Heart left ventricle (tissue), 16 donors: ENCODE measurements at regions not wholly inside any gene's neighbourhood (a gene's known extent, or its start where the extent isn't known, plus 50 kb on each side); places are given as distances from the start of the nearest gene placed in this dataset.

Experiments used
- ATAC-seq, 4 donors: fragments of 200-7000 bp; cut with Tn5 transposase; one replicate each; pipeline ENCODE4 v1.9.1; 2020 to 2022; ENCODE audit warnings: moderate library complexity in 4 of 4, mild to moderate bottlenecking in 3 of 4, moderate number of reproducible peaks in 1 of 4
- DNase-seq, 5 donors: peaks; one replicate each; pipeline ENCODE4 v3.0.0-alpha.2; 2020
- H3K27ac ChIP-seq, 12 donors: fragments of 200-600 bp; sonication (generic) in 4 of 12; one replicate each; pipeline versions ENCODE4 v1.5.0 to v1.8.0; 2016 to 2022; ENCODE audit warnings: mild to moderate bottlenecking in 2 of 12
- H3K27me3 ChIP-seq, 9 donors: fragments of 200-600 bp; sonication (generic) in 2 of 9; one replicate each; pipeline versions ENCODE4 v1.5.1 to v1.8.0; 2016 to 2022; ENCODE audit warnings: mild to moderate bottlenecking in 3 of 9
- H3K36me3 ChIP-seq, 9 donors: fragments of 200-600 bp; sonication (generic) in 2 of 9; one replicate each; pipeline versions ENCODE4 v1.5.0 to v1.8.0; 2018 to 2022; ENCODE audit warnings: mild to moderate bottlenecking in 2 of 9
- H3K4me1 ChIP-seq, 12 donors: fragments of 200-600 bp; sonication (generic) in 4 of 12; one replicate each; pipeline versions ENCODE4 v1.5.0 to v1.8.0; 2016 to 2022; ENCODE audit warnings: mild to moderate bottlenecking in 3 of 12
- H3K4me3 ChIP-seq, 12 donors: fragments of 200-600 bp; sonication (generic) in 4 of 12; one replicate each; pipeline versions ENCODE4 v1.5.0 to v1.8.0; 2017 to 2022; ENCODE audit warnings: mild to moderate bottlenecking in 9 of 12, moderate library complexity in 4 of 12
- H3K9me3 ChIP-seq, 12 donors: fragments of 200-600 bp; sonication (generic) in 4 of 12; one replicate each; pipeline versions ENCODE4 v1.5.0 to v1.8.0; 2016 to 2022; ENCODE audit warnings: mild to moderate bottlenecking in 1 of 12
- POLR2A ChIP-seq, 2 donors: fragments of 450-650 bp; IDR thresholded peaks; one replicate each; pipeline ENCODE4 v1.6.1; 2017; ENCODE audit warnings: antibody characterized with exemption in 2 of 2, mild to moderate bottlenecking in 2 of 2, moderate library complexity in 2 of 2
- WGBS, 4 donors: extraction: QIAGEN DNeasy Blood & Tissue Kit in 2 of 4; methylation state at CpG; one replicate each; pipeline versions ENCODE4 v1.1.5 to v1.1.7; 2013 to 2018; 5-methylcytosine and 5-hydroxymethylcytosine counted together
- intact Hi-C, 10 donors: fragments of 100-400 bp; cut with DNase I; formaldehyde crosslinking; loops; one replicate each; pipeline versions ENCODE4 v1.11.1 to v1.14.2; 2022
- TF ChIP-seq, protein P1 (sequence below), 12 donors: fragments of 200-600 bp; sonication (generic) in 4 of 12; IDR thresholded peaks; one replicate each; pipeline versions ENCODE4 v1.5.0 to v1.8.0; 2018 to 2022; ENCODE audit warnings: antibody characterized with exemption in 12 of 12, mild to moderate bottlenecking in 5 of 12
- donor health status: ischemic (EF 13 %, LVEDD 7.1; RV severe dilation, severe dysfunction).
- donor health status: healthy with polysubstance abuse.
- donor health status: DM: no; HTN: yes; CAD: no.
- donor health status: DM: no; HTN: no; CAD: no.
- donor health status: ischemic (EF 25% LVEDD 6.9; RV normal size, moderate dysfunction).
- donor health status: ischemic (EF 25% LVEDD 5.7; RV mildly dilated, moderate dysfunction).
- donor health status: healthy.
- donor health status: DM: yes; HTN: yes; CAD: no.
- donor health status: ischemic (EF 35%, LVEDD 5.7; RV mildly dilated, moderate dysfunction).
- donor health status: nonischemic (EF 11% LVEDD 7.7; RV severe dilation, severe dysfunction).
- donor health status: DM: yes; HTN: yes; CAD: no.
- donor health status: PGD.
- donor health status: ischemic (EF 29% LVEDD 5.4; RV normal size, mild dysfunction).
- donor health status: nonischemic (EF 23%, LVEDD 6.1; RV moderate dilation, normal function).

DNA sequence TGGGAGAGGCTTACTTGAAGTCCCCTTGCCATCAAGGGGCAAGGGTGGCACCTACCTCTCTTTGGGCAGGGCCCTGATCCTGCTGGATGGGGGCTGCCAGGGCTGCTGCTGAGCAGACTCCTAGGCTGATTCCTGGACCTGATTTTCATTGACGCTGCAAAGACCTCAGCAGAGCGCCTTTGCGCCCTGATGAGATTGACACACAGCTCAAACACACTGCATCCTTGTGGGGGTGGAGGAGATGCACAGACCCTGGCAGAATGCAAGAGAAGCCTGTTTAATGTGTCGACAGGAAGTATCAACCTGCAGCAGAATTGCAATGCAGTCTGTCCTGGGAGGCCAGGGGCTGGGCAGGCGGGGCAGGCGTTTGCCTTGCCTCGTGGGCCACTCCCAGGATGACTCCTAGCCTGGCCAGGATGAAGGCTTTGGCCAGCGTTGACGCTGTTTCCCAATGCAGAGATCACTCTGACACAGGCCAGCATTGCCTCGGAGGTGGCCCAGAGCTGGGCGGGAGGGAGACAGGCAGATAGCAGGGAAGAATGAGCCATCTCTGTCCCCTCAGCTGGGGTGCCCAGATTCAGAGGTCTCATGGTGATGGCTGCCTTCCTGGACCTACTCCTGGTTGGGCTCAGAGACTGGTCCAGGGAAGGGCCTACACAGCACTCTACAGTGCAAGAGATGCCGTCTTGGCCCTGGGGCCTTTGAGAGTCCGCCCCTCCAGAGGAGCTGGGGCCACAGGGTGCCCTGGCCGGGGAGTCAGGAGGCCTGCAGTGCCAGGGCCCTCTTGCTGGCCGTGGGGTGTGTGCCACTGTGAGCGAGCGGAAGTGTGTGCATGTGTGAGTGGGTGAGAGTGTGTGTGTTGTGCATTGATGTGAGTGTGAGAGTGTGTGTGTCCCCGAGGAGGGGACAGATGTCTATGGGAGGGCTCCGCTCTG lies 108.3 kb downstream of the KIF26A start:
- DNase-seq (no peak), ATAC-seq (peak in 2 of 4 donors; percentile 9 to 13)
- H3K27ac ChIP-seq, result no peak overlapping the region
- no peak overlapping the region for H3K4me3 ChIP-seq
- 65 to 85% (median 80%) methylated on average over 13 to 19 of the region's 19 CpGs for WGBS, 4 donors
- H3K9me3 ChIP-seq, result peaks cover 0 to 28% (median 8%) of the 10 kb centered on the region in 12 donors
- TF ChIP-seq, protein P1, sequence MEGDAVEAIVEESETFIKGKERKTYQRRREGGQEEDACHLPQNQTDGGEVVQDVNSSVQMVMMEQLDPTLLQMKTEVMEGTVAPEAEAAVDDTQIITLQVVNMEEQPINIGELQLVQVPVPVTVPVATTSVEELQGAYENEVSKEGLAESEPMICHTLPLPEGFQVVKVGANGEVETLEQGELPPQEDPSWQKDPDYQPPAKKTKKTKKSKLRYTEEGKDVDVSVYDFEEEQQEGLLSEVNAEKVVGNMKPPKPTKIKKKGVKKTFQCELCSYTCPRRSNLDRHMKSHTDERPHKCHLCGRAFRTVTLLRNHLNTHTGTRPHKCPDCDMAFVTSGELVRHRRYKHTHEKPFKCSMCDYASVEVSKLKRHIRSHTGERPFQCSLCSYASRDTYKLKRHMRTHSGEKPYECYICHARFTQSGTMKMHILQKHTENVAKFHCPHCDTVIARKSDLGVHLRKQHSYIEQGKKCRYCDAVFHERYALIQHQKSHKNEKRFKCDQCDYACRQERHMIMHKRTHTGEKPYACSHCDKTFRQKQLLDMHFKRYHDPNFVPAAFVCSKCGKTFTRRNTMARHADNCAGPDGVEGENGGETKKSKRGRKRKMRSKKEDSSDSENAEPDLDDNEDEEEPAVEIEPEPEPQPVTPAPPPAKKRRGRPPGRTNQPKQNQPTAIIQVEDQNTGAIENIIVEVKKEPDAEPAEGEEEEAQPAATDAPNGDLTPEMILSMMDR (IDR thresholded peaks at IDR 0.05), result no peak
- no peaks in the 10 kb centered on the region for H3K4me1 ChIP-seq
- intact Hi-C loops, result no loop called here
- no peaks in the 10 kb centered on the region for H3K27me3 ChIP-seq
- no peaks in the 10 kb centered on the region for H3K36me3 ChIP-seq

DNA sequence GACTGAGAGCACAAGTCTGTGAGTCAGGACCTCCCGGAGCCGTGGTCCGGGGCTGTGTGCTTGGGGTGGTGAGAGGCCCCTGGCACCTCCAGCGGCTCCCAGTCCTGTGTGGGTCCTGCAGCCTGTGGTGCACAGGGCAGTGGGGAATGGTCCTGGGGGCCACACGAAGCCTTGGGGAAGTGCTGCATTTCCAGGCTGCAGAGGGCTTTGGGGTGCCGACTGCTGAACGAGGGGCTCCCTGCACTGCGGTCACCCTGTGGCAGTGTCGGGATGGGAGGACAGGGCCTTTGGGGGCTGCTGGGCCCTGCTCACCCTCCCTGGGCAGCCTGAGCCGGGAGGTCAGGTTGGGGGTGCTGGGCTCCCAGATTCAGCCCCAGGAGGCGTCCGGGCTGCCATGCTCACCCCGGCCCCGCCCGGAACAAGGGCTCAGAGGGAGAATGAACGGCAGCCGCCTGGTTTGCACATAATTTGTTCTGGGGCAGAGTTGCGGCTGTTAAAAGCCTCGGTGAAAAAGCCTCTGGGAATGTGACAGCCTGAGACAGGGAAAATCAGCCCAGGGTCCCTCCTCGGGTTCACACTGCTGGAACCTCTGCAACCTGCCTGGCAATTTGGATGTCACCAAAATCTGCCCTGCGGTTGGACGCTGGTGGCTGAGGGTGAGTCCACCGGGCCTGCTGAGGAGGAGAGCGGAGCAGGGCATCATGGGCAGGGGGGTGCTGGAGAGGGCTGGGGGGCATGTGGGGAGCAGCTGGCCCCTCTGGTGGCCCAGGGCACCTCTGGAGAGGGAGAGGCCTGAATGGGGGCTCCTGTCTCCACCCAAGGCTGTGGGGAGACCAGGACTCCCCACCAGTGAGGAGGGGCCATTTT lies 109.2 kb downstream of the KIF26A start:
- Histone ChIP-seq H3K4me1 (no peaks in the 10 kb centered on the region), H3K9me3 (peaks cover 0 to 28% (median 8%) of the 10 kb centered on the region in 12 donors), H3K27ac (no peak overlapping the region), H3K4me3 (no peak overlapping the region), H3K27me3 (no peaks in the 10 kb centered on the region), H3K36me3 (no peaks in the 10 kb centered on the region)
- TF ChIP-seq, protein P1 (IDR thresholded peaks at IDR 0.05), result no peak
- no peak for TF ChIP-seq POLR2A (IDR thresholded peaks at IDR 0.05)
- DNase-seq (no peak), ATAC-seq (peak in 1 of 4 donors; percentile 10)
- 85 to 93% (median 90%) methylated on average over 21 to 24 of the region's 24 CpGs for WGBS, 4 donors
- intact Hi-C loops, result no loop called here

DNA sequence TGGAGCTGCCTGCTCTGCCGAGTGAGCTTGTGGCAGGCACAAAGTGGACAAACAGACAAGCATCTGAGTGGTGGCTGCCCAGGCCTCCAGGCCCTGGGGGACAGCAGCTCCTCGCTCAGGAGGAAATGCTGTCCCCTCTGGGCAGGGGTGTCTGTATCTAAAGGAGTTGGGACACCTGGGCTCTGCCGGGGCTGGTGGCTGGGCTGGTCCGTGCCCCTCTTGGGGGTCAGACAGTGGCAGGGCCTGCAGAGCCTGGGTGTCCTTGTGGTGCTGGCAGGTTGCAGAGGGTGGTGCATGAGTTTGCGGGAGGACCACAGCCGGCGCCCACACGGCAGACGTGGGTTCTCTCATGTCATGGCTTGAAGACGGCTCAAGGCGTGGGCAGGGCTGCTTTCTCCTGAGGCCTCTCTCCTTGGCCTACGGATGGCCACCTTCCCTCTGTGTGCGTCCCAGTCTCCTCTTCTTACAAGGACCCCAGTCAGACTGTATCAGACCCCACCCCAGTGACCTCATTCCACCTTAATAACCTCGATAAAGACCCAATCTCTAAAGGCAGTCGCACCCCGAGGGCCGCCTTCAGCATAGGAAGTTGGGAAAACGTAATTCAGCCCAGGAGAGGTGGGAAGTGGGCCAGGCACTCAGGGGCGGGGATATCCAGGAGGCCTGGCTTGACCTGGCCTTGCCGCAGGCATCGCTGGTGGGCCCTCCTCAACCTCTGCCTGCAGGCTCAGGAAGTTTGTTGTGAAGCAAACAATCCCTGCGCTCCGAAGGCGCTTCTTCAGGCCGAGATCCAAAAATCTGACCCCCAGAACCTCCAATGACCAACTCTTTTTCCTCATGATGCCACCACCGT lies 110.0 kb downstream of the KIF26A start:
- H3K27ac ChIP-seq, result no peak overlapping the region
- no peak for ATAC-seq
- TF ChIP-seq POLR2A (IDR thresholded peaks at IDR 0.05), result no peak
- TF ChIP-seq, protein P1 (IDR thresholded peaks at IDR 0.05), result no peak
- H3K4me3 ChIP-seq, result no peak overlapping the region
- H3K9me3 ChIP-seq, result peaks cover 0 to 22% (median 7%) of the 10 kb centered on the region in 12 donors
- no peaks in the 10 kb centered on the region for H3K36me3 ChIP-seq
- WGBS, 4 donors, result 85 to 92% (median 87%) methylated on average over 23 to 26 of the region's 26 CpGs
- no peaks in the 10 kb centered on the region for H3K27me3 ChIP-seq
- peak in 1 of 5 donors; percentile 54 for DNase-seq
- no peaks in the 10 kb centered on the region for H3K4me1 ChIP-seq
- intact Hi-C loops, result no loop called here
